Stimulated activated CD4-positive, alpha-beta T cell treated with anti-CD3 and anti-CD28 coated beads, TNF-alpha, amount 100 ng/mL, for 24 hours (primary cell): ENCODE measurements at regions not wholly inside any gene's neighbourhood (a gene's known extent, or its start where the extent isn't known, plus 50 kb on each side); places are given as distances from the start of the nearest gene placed in this dataset.

ENCODE experiments used
- DNase-seq, 3 experiments: peaks; one replicate each; pipeline ENCODE4 v3.0.0-alpha.2; 2020; ENCODE audit warnings: low read depth in 3 of 3

- DNase-seq, result no peak
These were observed 471.5 kb upstream of the CNTNAP2 start for GRCh38 chr7:145645135-145645515.

- DNase-seq, result no peak
These were observed 472.0 kb upstream of the CNTNAP2 start for GRCh38 chr7:145644426-145645134.

- no peak for DNase-seq
These were observed 472.6 kb upstream of the CNTNAP2 start for GRCh38 chr7:145643981-145644380.

- no peak for DNase-seq
These were observed 483.1 kb upstream of the CNTNAP2 start for GRCh38 chr7:145633513-145633912.

- DNase-seq, result no peak
These were observed 492.0 kb upstream of the CNTNAP2 start for GRCh38 chr7:145624618-145625017.

- no peak for DNase-seq
These were observed 510.6 kb upstream of the CNTNAP2 start for GRCh38 chr7:145605963-145606362.

- no peak for DNase-seq
These were observed 517.2 kb upstream of the CNTNAP2 start for GRCh38 chr7:145599376-145599775.

- no peak for DNase-seq
These were observed 532.2 kb upstream of the CNTNAP2 start for GRCh38 chr7:145584401-145584800.

GRCh38 chr7:145582742-145583303 is 533.8 kb upstream of the CNTNAP2 start:
- no peak for DNase-seq

GRCh38 chr7:145557805-145558204 is 558.8 kb upstream of the CNTNAP2 start:
- no peak for DNase-seq

GRCh38 chr7:145543242-145543641 is 573.4 kb upstream of the CNTNAP2 start:
- DNase-seq, result no peak

- DNase-seq, result no peak
These were observed 576.7 kb upstream of the CNTNAP2 start for GRCh38 chr7:145539910-145540309.

- DNase-seq, result no peak
These were observed 582.3 kb upstream of the CNTNAP2 start for GRCh38 chr7:145534301-145534700.

GRCh38 chr7:145520284-145520683 is 596.3 kb upstream of the CNTNAP2 start:
- DNase-seq, result no peak

GRCh38 chr7:145511004-145511403 is 605.6 kb upstream of the CNTNAP2 start:
- DNase-seq, result no peak

- no peak for DNase-seq
These were observed 618.6 kb upstream of the CNTNAP2 start for GRCh38 chr7:145497911-145498525.

- DNase-seq, result no peak
These were observed 626.2 kb upstream of the CNTNAP2 start for GRCh38 chr7:145490356-145490755.

- DNase-seq, result no peak
These were observed 627.0 kb upstream of the CNTNAP2 start for GRCh38 chr7:145489609-145490008.

- no peak for DNase-seq
These were observed 627.8 kb upstream of the CNTNAP2 start for GRCh38 chr7:145488816-145489215.

GRCh38 chr7:145481985-145482384 is 634.6 kb upstream of the CNTNAP2 start:
- DNase-seq, result no peak

GRCh38 chr7:145478541-145478940 is 638.1 kb upstream of the CNTNAP2 start:
- no peak for DNase-seq

- DNase-seq, result no peak
These were observed 638.3 kb upstream of the TPK1 start for GRCh38 chr7:145474009-145474686.

- DNase-seq, result no peak
These were observed 636.0 kb upstream of the TPK1 start for GRCh38 chr7:145471883-145472282.
